HG03045 (cell line): ENCODE measurements at regions not wholly inside any gene's neighbourhood (a gene's known extent, or its start where the extent isn't known, plus 50 kb on each side); places are given as distances from the start of the nearest gene placed in this dataset.

Source experiments
- ATAC-seq: cut with Tn5 transposase; IDR thresholded peaks from one replicate; pipeline ENCODE4 v1.9.1; 2021; ENCODE audit warnings: mild to moderate bottlenecking, moderate library complexity; ENCODE audit not compliant: unreplicated experiment

GRCh38 chr2:7940723-7941122 lies 741.1 kb upstream of the ID2 start:
- ATAC-seq: no peak

DNA sequence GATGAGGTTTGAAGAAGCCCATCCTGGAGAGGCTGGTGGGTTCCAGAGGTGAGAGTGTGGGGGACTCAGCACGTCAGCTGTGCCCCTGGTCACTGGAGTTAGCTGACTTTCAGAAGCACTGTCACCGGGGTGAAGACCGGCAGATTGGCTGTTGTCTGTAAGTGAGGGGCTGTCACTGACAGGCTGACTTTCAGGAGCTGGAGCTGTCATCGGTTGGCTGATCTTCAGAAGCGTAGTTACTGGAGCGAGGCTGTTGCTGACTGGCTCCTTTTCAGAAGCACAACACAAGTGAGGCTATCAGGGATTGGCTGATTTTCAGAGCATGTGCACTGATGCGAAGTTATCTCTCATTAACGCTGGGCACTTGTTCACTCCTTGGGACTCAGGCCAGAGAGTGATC lies 738.4 kb upstream of the ID2 start:
- no peak for ATAC-seq

GRCh38 chr2:7945026-7945425 lies 736.8 kb upstream of the ID2 start:
- no peak for ATAC-seq

DNA sequence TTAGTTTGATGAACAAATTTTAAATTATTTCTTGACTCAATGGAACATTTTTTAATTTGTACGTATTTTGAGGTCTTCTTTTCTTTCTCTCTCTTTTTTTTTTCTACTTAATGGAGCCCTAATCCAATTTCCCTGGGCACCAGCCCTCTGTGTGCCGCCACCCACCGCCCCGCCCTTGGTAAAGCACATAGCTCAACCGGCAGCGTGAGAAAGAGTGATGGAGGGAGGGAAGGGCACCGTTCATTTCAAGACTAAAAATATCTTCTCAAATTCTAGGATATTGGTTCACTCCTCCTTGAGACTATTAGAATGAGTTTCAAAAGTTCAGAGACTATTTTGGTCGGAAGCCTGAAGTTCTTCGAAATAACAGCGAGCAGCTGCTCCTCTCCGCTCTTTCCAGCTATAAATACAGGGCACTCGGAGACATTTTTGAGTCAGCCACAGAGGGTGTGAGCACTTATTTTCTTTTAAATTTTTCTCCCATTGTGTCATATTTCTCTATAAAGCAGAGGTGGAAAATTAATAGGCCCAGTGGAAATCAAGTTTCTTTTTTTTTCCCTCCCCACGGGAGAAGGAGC lies 731.7 kb upstream of the ID2 start:
- no peak for ATAC-seq

DNA sequence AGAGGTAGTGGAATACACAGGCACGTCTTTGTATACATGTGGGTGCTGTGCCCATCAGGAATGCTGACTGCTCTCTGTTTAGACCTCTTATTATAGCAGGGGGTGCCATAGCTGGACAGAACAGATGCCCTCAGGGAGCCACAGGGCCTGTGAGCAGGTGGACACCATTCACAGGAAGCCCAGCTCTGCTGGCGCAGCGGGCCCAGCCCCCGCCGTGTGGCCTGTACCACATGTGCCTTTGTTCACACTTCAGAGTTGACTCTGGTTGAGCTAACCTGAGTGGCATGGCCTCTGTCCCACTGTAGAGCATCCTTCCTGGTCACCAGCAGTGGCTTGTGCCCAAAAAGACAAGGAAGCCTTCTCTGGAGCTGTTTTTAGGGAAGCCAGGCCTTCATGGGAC lies 730.9 kb upstream of the ID2 start:
- no peak for ATAC-seq

DNA sequence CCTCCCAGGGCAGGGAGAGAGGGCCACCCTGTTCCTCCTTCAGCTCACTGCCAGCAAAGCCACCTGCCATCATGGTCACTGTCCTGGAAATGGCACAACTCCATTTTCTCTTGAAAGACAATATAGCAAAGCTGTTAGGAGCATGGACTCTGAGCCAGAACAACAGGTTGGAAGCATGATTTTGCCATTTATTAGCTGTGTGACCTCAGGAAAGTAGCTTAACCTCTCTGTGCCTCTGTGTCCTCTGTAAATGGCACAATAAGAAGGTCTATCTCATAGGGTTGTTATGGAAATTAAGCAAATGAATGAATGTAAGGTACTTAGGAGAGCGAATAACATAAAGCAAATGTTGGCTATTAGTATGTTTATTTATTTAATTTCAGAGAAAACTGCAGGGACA lies 730.4 kb upstream of the ID2 start:
- no peak for ATAC-seq

- no peak for ATAC-seq
These were observed 729.7 kb upstream of the ID2 start for GRCh38 chr2:7952046-7952745.

DNA sequence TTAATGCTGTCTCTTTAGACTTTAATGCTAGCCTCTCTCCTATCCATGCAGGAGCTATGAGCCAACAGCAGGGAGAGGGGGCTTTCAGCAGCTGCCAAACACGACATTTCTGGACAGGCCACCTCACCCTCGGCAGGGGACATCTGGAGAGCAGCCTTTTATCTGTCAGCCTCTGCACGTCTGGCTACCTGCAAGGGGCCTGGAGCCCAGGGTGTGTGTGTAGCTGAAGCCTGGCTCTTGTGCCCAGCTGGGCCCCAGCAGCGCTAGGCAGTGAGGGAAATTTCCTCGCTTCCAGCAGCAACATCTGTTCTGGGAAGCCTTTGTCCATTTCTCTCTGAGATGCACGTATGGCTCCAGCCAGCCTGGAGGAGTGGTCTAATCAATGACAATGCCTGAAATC lies 728.7 kb upstream of the ID2 start:
- no peak for ATAC-seq

DNA sequence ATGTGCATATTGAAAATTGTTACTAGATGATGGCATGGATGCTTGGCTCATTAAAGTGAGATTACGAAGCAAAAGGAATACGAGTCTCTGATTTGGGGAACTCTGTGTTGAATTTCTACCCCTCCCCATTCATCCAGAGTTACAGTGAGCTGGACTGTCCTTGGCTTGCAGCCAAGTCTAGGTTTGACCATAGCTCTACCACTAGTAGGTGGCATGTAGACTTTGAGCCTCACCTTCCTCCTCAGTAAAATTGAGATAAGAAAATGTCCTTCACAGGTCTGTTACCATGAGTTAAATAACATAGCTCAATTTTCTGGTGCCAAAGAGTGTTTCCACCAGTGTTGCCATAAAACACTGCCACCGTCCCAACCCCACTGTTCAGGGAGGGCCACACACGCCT lies 727.6 kb upstream of the ID2 start:
- ATAC-seq: no peak

DNA sequence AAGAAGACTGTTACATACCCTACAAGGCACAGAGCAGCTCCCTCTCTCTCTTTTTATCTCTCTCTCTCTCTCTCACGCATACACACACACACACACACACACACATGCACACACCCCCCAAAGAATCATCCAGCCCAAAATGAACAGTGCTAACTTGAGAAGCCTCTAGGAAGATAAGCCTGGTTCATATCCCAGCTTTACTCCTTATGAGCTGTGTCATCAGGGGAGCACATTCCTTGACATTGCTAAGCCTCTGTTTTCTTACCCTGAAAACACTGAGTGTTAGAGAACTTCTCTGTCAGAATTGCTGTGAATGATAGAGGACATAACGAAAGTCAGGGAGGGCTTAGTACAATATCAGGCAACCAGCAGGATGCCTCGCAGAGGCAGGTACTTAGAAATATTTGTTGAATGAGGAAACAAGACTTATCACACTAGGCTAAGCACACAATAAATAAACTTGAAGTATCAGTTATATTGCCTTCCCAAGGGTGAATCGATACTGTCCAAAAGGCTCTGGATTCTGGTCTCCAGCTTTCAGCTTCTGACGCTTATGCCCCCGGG lies 725.6 kb upstream of the ID2 start:
- ATAC-seq: no peak

DNA sequence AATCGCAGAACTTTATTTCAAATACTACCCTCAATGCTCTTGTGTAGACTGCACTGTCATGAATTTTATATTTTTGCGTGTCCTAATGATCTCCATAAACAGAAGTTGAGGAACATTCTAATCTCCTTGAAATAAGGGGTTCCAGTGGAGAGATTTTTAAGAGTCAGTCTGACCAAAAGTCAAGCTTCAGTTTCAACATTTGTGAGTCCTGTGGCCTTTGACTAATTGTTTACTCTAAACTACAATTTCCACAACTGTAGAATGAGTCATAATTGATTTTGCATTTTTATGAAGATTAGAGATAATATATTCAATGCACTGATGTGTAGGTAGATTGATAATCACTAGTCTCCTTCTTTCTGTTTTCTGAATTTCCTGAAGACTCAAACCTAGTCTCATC lies 720.3 kb upstream of the ID2 start:
- no peak for ATAC-seq

- no peak for ATAC-seq
These were observed 719.7 kb upstream of the ID2 start for GRCh38 chr2:7962161-7962560.

DNA sequence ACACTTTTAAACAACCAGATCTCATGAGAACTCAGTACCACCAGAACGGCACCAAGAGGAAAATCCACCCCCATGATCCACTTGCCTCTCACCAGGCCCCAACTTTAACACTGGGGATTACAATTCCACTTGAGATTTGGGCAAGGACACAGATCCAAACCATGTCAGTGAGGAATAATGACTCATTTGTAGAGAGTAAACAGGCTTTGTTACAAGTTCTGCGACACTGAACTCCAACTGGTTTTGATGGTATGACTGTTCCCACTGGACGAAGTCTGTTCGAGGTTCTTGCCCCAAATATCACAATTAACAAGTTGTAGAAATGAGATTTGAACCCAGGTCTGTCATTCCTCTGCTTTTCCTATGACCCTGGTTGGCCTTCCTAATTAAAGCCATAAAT lies 718.1 kb upstream of the ID2 start:
- no peak for ATAC-seq

- ATAC-seq: no peak
These were observed 715.8 kb upstream of the ID2 start for GRCh38 chr2:7966032-7966431.

DNA sequence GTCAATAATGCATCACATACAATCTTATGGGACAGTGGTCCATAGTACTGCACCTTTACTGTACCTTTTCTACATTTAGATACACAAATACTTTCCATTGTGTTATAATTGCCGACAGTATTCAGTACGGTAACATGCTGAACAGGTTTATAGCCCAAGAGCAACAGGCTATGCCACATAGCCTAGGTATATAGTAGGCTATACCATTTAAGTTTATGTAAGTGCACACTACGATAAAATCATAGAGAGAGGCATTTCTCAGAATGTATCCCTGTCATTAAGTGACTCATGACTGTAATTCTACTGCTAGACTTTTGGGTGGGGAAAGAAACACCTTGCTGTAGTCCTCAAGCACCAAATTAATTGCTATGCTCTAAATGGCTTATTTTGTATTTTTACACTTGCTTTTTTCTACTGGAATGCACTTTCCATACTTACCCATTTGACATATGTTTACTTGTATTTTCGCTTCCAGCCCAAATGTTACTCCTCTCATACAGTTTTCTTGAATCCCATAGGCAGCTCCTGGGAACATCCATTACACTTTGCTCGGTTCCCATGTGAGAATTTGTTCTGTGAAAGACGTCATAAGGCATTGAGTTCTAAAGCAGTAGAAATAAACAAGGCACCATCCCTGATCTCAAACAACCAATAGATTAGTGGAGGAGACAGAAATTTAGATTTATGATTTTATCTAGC lies 714.0 kb upstream of the ID2 start:
- no peak for ATAC-seq

- no peak for ATAC-seq
These were observed 711.9 kb upstream of the ID2 start for GRCh38 chr2:7969756-7970515.

DNA sequence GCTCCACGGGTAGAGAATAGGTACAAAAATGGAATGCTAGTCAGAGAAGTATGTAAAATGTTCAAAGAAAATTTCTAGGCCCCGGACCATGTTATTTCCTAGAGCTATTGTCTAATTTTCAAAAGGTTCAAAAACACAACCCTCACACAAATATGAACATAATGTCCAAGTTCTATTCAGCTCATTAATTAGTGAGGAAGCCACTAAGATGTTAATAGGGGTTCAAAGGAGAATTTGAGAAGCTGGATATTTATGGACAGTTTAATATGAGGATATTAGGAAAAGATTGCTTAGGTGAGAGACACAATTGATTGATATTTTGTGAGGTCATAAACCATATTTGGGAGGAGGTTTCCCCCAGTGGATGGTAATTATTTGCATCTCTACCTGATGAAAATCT lies 710.6 kb upstream of the ID2 start:
- no peak for ATAC-seq

- ATAC-seq: no peak
These were observed 710.0 kb upstream of the ID2 start for GRCh38 chr2:7971841-7972240.

- no peak for ATAC-seq
These were observed 709.2 kb upstream of the ID2 start for GRCh38 chr2:7972670-7973069.

- no peak for ATAC-seq
These were observed 707.9 kb upstream of the ID2 start for GRCh38 chr2:7973801-7974480.

DNA sequence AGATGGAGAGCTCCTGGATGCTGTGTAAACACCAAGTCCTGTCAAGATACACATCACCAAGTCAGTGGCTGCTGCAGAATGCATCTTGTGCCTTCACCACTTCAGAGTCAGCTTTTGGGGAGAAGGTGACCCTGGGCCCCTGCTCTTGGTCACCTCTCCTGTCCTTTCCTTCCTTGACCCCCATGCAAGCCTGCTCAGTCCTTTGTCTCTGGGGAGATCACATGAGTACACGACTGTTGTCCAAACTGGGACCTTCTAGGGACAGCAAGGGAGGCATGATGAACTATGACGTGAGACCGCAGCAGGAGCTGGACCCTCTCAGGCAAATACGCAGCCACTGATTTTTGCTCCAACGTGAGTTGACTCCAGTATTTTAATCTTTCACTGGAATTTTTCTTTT lies 706.9 kb upstream of the ID2 start:
- no peak for ATAC-seq
